ENCODE measurements at regions not wholly inside any gene's neighbourhood (a gene's known extent, or its start where the extent isn't known, plus 50 kb on each side); places are given as distances from the start of the nearest gene placed in this dataset.

DNA sequence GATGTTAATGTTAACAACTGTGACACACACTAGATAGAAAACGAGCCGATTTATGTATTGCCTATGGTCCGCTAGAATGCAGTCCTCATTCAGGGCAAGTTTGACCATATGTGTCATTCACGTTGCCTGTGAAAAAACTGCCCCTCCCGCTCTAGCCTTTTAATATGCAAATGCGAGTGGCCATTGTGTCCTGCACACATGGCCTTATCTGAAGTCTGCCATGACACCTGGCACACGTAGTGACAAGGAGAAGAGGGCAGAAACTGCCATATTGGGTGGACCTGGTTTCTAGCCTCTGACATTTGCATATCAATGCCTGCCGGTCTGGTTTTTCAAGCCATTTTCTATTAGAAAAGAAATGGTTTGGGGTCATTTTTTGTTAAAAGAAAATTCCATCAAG, 303.3 kb upstream of the TECRL start:
- FAIRE-seq (no peak), ATAC-seq (no peak), DNase-seq (ENCODE audit: low spot score) (no peak)
- intact Hi-C loops (cut with micrococcal nuclease; ENCODE audit: unreplicated experiment) (no loop called here), in situ Hi-C loops (cut with HindIII; ENCODE audit: extremely low pct_ligation_motif_present, low pct_unique_long_range_greater_than_20kb) (no loop called here)
- Histone ChIP-seq H3K9me3 (ENCODE audit: low read length) (no peaks in the 10 kb centered on the region), H3K79me2 (ENCODE audit: insufficient read depth, low read length) (no peaks in the 10 kb centered on the region), H3K9ac (ENCODE audit: insufficient read depth, low read depth, low read length) (no peak overlapping the region), H4K20me1 (ENCODE audit: insufficient read depth, low read length) (no peaks in the 10 kb centered on the region), H3K27ac (ENCODE audit: extremely low read length, insufficient read depth, low read length) (no peak overlapping the region), H3K4me2 (ENCODE audit: low read depth, low read length) (no peak overlapping the region), H3K4me3 (replicated peaks in 1 of 3; ENCODE audit: insufficient read depth in 1 of 3, low read depth in 2 of 3, low read length in 3 of 3) (no peak overlapping the region), H3K4me1 (ENCODE audit: insufficient read depth, low read length) (no peaks in the 10 kb centered on the region), H2AFZ (ENCODE audit: low read length) (no peak overlapping the region), H3K27me3 (ENCODE audit: control insufficient read depth in 1 of 2, insufficient read depth in 2 of 2, low read length in 2 of 2) (no peaks in the 10 kb centered on the region), H3K36me3 (replicated peaks in 1 of 2; ENCODE audit: control insufficient read depth in 1 of 2, insufficient read depth in 2 of 2, low read length in 2 of 2) (no peaks in the 10 kb centered on the region)
- BruUV-seq (replicated peaks), result no TSS peak
- CTCF ChIA-PET (ENCODE audit: low intra/inter-chr PET ratio, low total read pairs), result no interaction called here
- TF ChIP-seq ZKSCAN8 (CRISPR knock-in tag; IDR thresholded peaks at IDR 0.05; ENCODE audit: borderline replicate concordance) (no peak), ZNF780A (CRISPR knock-in tag; IDR thresholded peaks at IDR 0.05) (no peak), MXD4 (CRISPR knock-in tag; IDR thresholded peaks at IDR 0.05) (no peak), ISX (CRISPR knock-in tag; conservative IDR thresholded peaks at IDR 0.05) (no peak), ZC3H13 (CRISPR knock-in tag; IDR thresholded peaks at IDR 0.05) (no peak), YEATS2 (CRISPR knock-in tag; IDR thresholded peaks at IDR 0.05; ENCODE audit: borderline replicate concordance) (no peak), ZNF589 (CRISPR knock-in tag; conservative IDR thresholded peaks at IDR 0.05) (no peak), ARNT (IDR thresholded peaks at IDR 0.05) (no peak), NFKBIZ (CRISPR knock-in tag; IDR thresholded peaks at IDR 0.05) (no peak), ZBTB42 (CRISPR knock-in tag; IDR thresholded peaks at IDR 0.05) (no peak), PAX8 (CRISPR knock-in tag; IDR thresholded peaks at IDR 0.05; ENCODE audit: borderline replicate concordance) (no peak), ZNF253 (CRISPR knock-in tag; IDR thresholded peaks at IDR 0.05; ENCODE audit: borderline replicate concordance) (no peak), YEATS4 (CRISPR knock-in tag; IDR thresholded peaks at IDR 0.05; ENCODE audit: borderline replicate concordance) (no peak), RAD51 (IDR thresholded peaks at IDR 0.05; ENCODE audit: borderline replicate concordance) (no peak)
- TF ChIP-seq, protein P1, sequence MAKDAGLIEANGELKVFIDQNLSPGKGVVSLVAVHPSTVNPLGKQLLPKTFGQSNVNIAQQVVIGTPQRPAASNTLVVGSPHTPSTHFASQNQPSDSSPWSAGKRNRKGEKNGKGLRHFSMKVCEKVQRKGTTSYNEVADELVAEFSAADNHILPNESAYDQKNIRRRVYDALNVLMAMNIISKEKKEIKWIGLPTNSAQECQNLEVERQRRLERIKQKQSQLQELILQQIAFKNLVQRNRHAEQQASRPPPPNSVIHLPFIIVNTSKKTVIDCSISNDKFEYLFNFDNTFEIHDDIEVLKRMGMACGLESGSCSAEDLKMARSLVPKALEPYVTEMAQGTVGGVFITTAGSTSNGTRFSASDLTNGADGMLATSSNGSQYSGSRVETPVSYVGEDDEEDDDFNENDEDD (CRISPR knock-in tag; IDR thresholded peaks at IDR 0.05; ENCODE audit: borderline replicate concordance), result no peak
- TF ChIP-seq, protein P2, sequence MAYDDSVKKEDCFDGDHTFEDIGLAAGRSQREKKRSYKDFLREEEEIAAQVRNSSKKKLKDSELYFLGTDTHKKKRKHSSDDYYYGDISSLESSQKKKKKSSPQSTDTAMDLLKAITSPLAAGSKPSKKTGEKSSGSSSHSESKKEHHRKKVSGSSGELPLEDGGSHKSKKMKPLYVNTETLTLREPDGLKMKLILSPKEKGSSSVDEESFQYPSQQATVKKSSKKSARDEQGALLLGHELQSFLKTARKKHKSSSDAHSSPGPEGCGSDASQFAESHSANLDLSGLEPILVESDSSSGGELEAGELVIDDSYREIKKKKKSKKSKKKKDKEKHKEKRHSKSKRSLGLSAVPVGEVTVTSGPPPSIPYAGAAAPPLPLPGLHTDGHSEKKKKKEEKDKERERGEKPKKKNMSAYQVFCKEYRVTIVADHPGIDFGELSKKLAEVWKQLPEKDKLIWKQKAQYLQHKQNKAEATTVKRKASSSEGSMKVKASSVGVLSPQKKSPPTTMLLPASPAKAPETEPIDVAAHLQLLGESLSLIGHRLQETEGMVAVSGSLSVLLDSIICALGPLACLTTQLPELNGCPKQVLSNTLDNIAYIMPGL (CRISPR knock-in tag; IDR thresholded peaks at IDR 0.05; ENCODE audit: borderline replicate concordance in 1 of 2, low read depth in 1 of 2), result no peak
- TF ChIP-seq, protein P3, sequence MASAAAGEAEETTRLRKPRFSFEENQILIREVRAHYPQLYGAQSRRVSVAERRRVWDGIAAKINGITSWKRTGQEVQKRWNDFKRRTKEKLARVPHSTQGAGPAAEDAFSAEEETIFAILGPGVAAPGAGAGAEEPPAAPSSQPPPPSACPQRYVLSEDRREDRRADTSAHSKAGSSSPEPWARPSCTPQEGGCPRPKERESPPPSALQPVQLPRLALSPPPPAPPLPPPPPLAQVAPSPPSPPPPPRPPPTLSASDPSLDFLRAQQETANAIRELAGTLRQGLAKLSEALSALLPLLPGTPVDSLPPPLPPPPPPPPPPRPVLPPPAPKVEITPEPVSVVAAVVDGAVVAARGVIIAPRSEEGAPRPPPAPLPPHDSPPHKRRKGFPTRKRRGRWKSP (CRISPR knock-in tag; IDR thresholded peaks at IDR 0.05), result no peak
- TF ChIP-seq, protein P4, sequence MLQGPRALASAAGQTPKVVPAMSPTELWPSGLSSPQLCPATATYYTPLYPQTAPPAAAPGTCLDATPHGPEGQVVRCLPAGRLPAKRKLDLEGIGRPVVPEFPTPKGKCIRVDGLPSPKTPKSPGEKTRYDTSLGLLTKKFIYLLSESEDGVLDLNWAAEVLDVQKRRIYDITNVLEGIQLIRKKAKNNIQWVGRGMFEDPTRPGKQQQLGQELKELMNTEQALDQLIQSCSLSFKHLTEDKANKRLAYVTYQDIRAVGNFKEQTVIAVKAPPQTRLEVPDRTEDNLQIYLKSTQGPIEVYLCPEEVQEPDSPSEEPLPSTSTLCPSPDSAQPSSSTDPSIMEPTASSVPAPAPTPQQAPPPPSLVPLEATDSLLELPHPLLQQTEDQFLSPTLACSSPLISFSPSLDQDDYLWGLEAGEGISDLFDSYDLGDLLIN (CRISPR knock-in tag; IDR thresholded peaks at IDR 0.05; ENCODE audit: borderline replicate concordance), result no peak
- WGBS (ENCODE audit: low lambda C conversion rate), result 17% methylated on average over 8 of the region's 8 CpGs
- POLR2A ChIA-PET, result no interaction called here

All from HepG2 (cell line).